ENCODE measurements at regions not wholly inside any gene's neighbourhood (a gene's known extent, or its start where the extent isn't known, plus 50 kb on each side); places are given as distances from the start of the nearest gene placed in this dataset.

DNA sequence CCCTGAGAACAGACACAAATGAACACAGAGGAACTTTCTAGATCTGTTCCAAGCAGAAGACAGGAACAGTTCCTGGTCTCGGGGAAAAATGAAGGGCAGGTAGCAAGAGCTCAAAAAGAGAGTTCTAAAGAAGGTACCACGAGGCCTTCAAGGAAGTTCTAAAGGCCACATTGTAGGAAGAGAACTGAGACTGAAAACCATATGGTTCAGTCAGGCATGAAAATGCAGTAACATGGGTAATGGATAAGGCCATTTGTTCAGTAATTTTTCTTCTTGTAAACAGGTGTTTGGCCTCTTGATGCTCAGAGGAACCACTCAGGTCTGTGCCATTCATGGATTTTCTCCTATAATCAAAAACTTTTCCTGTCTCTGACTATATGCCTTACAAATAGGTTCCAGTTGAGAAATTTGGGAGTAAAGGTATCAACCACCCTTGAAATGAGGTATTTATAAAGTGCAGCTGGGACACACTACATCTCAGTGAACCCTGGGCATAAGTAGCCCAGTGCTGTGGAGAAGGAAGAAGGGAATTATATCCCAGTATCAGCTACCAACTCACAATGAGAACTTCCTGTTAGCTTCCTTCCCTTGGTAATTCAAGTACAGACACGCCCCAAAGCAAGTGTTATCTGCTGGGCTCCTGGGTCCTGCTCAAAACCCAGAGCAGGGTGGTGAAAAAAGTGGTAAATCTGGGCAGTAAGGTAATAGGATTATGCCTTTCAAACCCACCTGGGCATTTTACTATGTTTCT, 277.9 kb downstream of the KLHL13 start (continued):
- TF ChIP-seq HNRNPH1 (optimal IDR thresholded peaks at IDR 0.05; ENCODE audit: low read depth, low read length) (no peak), POLR2A (conservative IDR thresholded peaks at IDR 0.05) (no peak)

DNA sequence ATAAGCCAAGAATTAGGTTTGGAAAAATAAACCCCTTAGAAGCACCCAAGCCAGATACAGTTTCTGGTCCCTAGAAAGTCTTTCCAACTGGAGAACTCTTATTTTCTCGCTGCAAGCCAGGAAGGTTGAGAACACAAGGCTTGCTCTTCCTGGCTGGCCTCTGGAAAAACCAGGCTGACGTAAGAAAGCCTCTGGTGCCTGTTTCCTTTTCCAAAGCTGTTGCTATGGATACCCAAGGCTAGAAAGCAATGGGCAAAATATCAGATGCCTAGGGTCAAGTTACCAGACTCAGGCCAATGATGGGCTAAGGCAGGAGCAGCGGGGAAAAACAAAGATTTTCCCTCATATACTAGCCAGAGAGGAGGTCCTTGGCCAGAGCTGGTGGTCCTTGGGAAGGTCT, 281.6 kb downstream of the KLHL13 start:
- no peak for FAIRE-seq

More for the DNA sequence above, 281.6 kb downstream of the KLHL13 start:
- no peaks in the 10 kb centered on the region for H3K27me3 ChIP-seq (ENCODE audit: control insufficient read depth in 2 of 2, insufficient read depth in 2 of 2, low read length in 2 of 2)
- no peaks in the 10 kb centered on the region for H3K9me1 ChIP-seq (ENCODE audit: control insufficient read depth, insufficient read depth, low read length)
- no peaks in the 10 kb centered on the region for H4K20me1 ChIP-seq (replicated peaks; ENCODE audit: control insufficient read depth, insufficient read depth, low read length)
- no peaks in the 10 kb centered on the region for H3K79me2 ChIP-seq (ENCODE audit: control insufficient read depth, insufficient read depth, low read length)
- in situ Hi-C loops (cut with MboI) (no loop called here), intact Hi-C loops (cut with micrococcal nuclease) (no loop called here)
- no peaks in the 10 kb centered on the region for H3K36me3 ChIP-seq (ENCODE audit: control insufficient read depth, insufficient read depth, low read length)
- H3K27ac ChIP-seq (ENCODE audit: extremely low read depth, low read depth, low read length) = no peak overlapping the region
- H2AFZ ChIP-seq (ENCODE audit: low read depth, low read length) = no peak overlapping the region
- H3K9ac ChIP-seq (ENCODE audit: insufficient read depth in 1 of 2, low read depth in 2 of 2, low read length in 2 of 2) = no peak overlapping the region
- TF ChIP-seq ARNT (IDR thresholded peaks at IDR 0.05) (no peak), ZNF384 (IDR thresholded peaks at IDR 0.05; ENCODE audit: low read depth, low read length) (no peak), NR4A1 (CRISPR knock-in tag; IDR thresholded peaks at IDR 0.05) (no peak), NR4A1 (tag; IDR thresholded peaks at IDR 0.05) (no peak), SREBF1 (IDR thresholded peaks at IDR 0.05; ENCODE audit: borderline replicate concordance, low read depth, low read length) (no peak), RB1 (IDR thresholded peaks at IDR 0.05; ENCODE audit: low read depth) (no peak), MEIS2 (IDR thresholded peaks at IDR 0.05; ENCODE audit: partially characterized antibody) (no peak), POLR2G (IDR thresholded peaks at IDR 0.05; ENCODE audit: low read depth, low read length) (no peak), ZZZ3 (IDR thresholded peaks at IDR 0.05) (no peak), FOS (IDR thresholded peaks at IDR 0.05; ENCODE audit: extremely low read depth, insufficient read length) (no peak), ZNF146 (CRISPR knock-in tag; IDR thresholded peaks at IDR 0.05; ENCODE audit: unreplicated experiment) (no peak)
- TF ChIP-seq, protein P1, sequence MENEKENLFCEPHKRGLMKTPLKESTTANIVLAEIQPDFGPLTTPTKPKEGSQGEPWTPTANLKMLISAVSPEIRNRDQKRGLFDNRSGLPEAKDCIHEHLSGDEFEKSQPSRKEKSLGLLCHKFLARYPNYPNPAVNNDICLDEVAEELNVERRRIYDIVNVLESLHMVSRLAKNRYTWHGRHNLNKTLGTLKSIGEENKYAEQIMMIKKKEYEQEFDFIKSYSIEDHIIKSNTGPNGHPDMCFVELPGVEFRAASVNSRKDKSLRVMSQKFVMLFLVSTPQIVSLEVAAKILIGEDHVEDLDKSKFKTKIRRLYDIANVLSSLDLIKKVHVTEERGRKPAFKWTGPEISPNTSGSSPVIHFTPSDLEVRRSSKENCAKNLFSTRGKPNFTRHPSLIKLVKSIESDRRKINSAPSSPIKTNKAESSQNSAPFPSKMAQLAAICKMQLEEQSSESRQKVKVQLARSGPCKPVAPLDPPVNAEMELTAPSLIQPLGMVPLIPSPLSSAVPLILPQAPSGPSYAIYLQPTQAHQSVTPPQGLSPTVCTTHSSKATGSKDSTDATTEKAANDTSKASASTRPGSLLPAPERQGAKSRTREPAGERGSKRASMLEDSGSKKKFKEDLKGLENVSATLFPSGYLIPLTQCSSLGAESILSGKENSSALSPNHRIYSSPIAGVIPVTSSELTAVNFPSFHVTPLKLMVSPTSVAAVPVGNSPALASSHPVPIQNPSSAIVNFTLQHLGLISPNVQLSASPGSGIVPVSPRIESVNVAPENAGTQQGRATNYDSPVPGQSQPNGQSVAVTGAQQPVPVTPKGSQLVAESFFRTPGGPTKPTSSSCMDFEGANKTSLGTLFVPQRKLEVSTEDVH (IDR thresholded peaks at IDR 0.05; ENCODE audit: low read depth, partially characterized antibody) = no peak
- TF ChIP-seq, protein P2, sequence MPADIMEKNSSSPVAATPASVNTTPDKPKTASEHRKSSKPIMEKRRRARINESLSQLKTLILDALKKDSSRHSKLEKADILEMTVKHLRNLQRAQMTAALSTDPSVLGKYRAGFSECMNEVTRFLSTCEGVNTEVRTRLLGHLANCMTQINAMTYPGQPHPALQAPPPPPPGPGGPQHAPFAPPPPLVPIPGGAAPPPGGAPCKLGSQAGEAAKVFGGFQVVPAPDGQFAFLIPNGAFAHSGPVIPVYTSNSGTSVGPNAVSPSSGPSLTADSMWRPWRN (IDR thresholded peaks at IDR 0.05; ENCODE audit: low read depth) = no peak
- no peaks in the 10 kb centered on the region for H3K9me3 ChIP-seq (replicated peaks; ENCODE audit: control insufficient read depth, insufficient read depth, low read depth, low read length)
- no peak overlapping the region for H3K4me3 ChIP-seq
- ChIA-PET CTCF (ENCODE audit: low intra/inter-chr PET ratio) (no interaction called here), POLR2A (no interaction called here)
- WGBS (ENCODE audit: insufficient coverage, low coverage, missing lambda C conversion rate) = 0% methylated on average over 3 of the region's 3 CpGs
- no peaks in the 10 kb centered on the region for H3K4me1 ChIP-seq (replicated peaks in 1 of 2; ENCODE audit: control insufficient read depth in 2 of 2, insufficient read depth in 2 of 2, low read length in 2 of 2)
- no peak overlapping the region for H3K4me2 ChIP-seq (ENCODE audit: insufficient read depth, low read length)
- BruUV-seq (replicated peaks) = no TSS peak
- DNase-seq (ENCODE audit: extremely low read depth in 1 of 4, low spot score in 3 of 4) = no peak
- no peak for ATAC-seq
